ENCODE measurements at regions not wholly inside any gene's neighbourhood (a gene's known extent, or its start where the extent isn't known, plus 50 kb on each side); places are given as distances from the start of the nearest gene placed in this dataset.
A peak's percentile ranks its signal among the peaks of the same experiment; 100 is the strongest.

GRCh38 chr1:172745014-172745413 lies 86.1 kb downstream of the FASLG start:
- H3K27me3 ChIP-seq (ENCODE audit: control insufficient read depth, extremely low read depth, insufficient read depth, low read length): no peaks in the 10 kb centered on the region
- no peak overlapping the region for H3K4me3 ChIP-seq (ENCODE audit: control insufficient read depth in 2 of 3, extremely low read depth in 1 of 3, insufficient read depth in 2 of 3, low read depth in 1 of 3, low read length in 3 of 3)
- H4K20me1 ChIP-seq (ENCODE audit: control insufficient read depth, extremely low read depth, insufficient read depth, low read length): no peaks in the 10 kb centered on the region
- no peak overlapping the region for H3K27ac ChIP-seq (ENCODE audit: control insufficient read depth, insufficient read depth, low read length)
- FAIRE-seq (peak; percentile 96), DNase-seq (ENCODE audit: low read depth, low spot score) (no peak)
- H3K9me3 ChIP-seq (ENCODE audit: control insufficient read depth, low read depth, low read length): no peaks in the 10 kb centered on the region
- no peaks in the 10 kb centered on the region for H3K9me1 ChIP-seq (ENCODE audit: control insufficient read depth, extremely low read depth, insufficient read depth, low read length)
- no peaks in the 10 kb centered on the region for H3K79me2 ChIP-seq (ENCODE audit: control insufficient read depth, insufficient read depth, low read length)
- peak overlapping the region; percentile 24 for H2AFZ ChIP-seq (ENCODE audit: control insufficient read depth, low read length)
- no peak overlapping the region for H3K4me2 ChIP-seq (ENCODE audit: control insufficient read depth, extremely low read depth, insufficient read depth, low read depth, low read length)
- no peak for TF ChIP-seq EZH2 (IDR thresholded peaks at IDR 0.05; ENCODE audit: low read length)
- peak; percentile 70 to 76 (median 76) for TF ChIP-seq CTCF (optimal IDR thresholded peaks at IDR 0.05 in 1 of 3, IDR thresholded peaks at IDR 0.05 in 1 of 3, conservative IDR thresholded peaks at IDR 0.05 in 1 of 3; ENCODE audit: extremely low read depth in 1 of 3, insufficient read depth in 2 of 3, low read length in 3 of 3)
- no peak overlapping the region for H3K9ac ChIP-seq (ENCODE audit: control insufficient read depth, extremely low read depth, insufficient read depth, low read length)
- peaks cover 17% of the 10 kb centered on the region for H3K4me1 ChIP-seq (ENCODE audit: control insufficient read depth, extremely low read depth, insufficient read depth, low read length)
- dilution Hi-C loops (cut with MboI; ENCODE audit: extremely low pct_ligation_motif_present, low sequenced_read_pairs): no loop called here
- no peaks in the 10 kb centered on the region for H3K36me3 ChIP-seq (ENCODE audit: control insufficient read depth in 2 of 2, extremely low read depth in 1 of 2, insufficient read depth in 2 of 2, low read length in 2 of 2)

DNA sequence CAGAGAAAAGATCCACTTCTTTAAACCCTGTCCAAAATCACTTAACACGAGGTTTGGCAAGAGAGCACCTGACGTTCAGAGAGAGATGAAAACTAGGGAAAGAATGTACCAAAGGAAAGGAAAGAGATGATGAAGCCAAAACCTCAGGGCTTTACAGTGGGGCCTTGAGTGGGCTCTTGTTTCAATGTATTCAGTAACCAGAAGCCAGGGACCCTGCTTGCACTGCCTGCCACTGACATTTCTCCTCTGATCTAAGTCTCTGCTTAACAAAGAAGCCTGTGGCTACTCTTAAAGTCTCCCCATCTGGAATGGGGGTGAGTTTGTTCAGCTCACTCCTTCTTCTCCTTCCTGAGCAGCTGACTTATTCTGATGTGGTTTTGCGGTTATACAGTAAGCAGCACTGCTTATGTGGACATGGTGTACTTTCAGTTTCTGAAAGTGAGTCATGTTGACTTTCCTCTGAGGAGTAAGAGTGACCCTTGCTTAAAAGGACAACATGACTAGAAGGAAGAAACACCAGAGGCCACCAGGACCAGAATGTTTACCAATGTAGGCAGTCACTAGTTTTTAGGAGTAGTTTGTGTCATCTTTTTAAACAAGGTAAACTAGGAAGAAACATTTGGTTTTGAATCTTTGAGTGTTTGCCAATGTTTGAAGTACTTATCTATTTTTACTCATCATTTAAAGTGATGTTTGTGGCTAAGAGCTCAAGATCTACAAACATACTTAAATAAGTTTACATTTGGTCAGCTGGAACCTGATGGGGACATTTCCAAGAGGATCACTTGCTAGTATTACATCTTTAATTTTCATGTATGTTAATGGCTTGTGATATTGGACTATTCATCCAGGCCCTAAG lies 87.4 kb downstream of the FASLG start:
- peak overlapping the region; percentile 23 for H2AFZ ChIP-seq (ENCODE audit: control insufficient read depth, low read length)
- H3K9me3 ChIP-seq (ENCODE audit: control insufficient read depth, low read depth, low read length): no peaks in the 10 kb centered on the region
- H3K4me3 ChIP-seq (ENCODE audit: control insufficient read depth in 2 of 3, extremely low read depth in 1 of 3, insufficient read depth in 2 of 3, low read depth in 1 of 3, low read length in 3 of 3): no peak overlapping the region
- peak overlapping the region; percentile 19 for H3K27ac ChIP-seq (ENCODE audit: control insufficient read depth, insufficient read depth, low read length)
- H3K79me2 ChIP-seq (ENCODE audit: control insufficient read depth, insufficient read depth, low read length): no peaks in the 10 kb centered on the region
- H3K4me2 ChIP-seq (ENCODE audit: control insufficient read depth, extremely low read depth, insufficient read depth, low read depth, low read length): peak overlapping the region; percentile 52
- no peaks in the 10 kb centered on the region for H3K27me3 ChIP-seq (ENCODE audit: control insufficient read depth, extremely low read depth, insufficient read depth, low read length)
- H4K20me1 ChIP-seq (ENCODE audit: control insufficient read depth, extremely low read depth, insufficient read depth, low read length): no peaks in the 10 kb centered on the region
- FAIRE-seq (peak; percentile 79), DNase-seq (ENCODE audit: low read depth, low spot score) (peak; percentile 53)
- H3K36me3 ChIP-seq (ENCODE audit: control insufficient read depth in 2 of 2, extremely low read depth in 1 of 2, insufficient read depth in 2 of 2, low read length in 2 of 2): no peaks in the 10 kb centered on the region
- no peak overlapping the region for H3K9ac ChIP-seq (ENCODE audit: control insufficient read depth, extremely low read depth, insufficient read depth, low read length)
- no peaks in the 10 kb centered on the region for H3K9me1 ChIP-seq (ENCODE audit: control insufficient read depth, extremely low read depth, insufficient read depth, low read length)
- TF ChIP-seq EZH2 (IDR thresholded peaks at IDR 0.05; ENCODE audit: low read length) (no peak), CTCF (optimal IDR thresholded peaks at IDR 0.05 in 1 of 3, IDR thresholded peaks at IDR 0.05 in 1 of 3, conservative IDR thresholded peaks at IDR 0.05 in 1 of 3; ENCODE audit: extremely low read depth in 1 of 3, insufficient read depth in 2 of 3, low read length in 3 of 3) (no peak)
- dilution Hi-C loops (cut with MboI; ENCODE audit: extremely low pct_ligation_motif_present, low sequenced_read_pairs): no loop called here
- H3K4me1 ChIP-seq (ENCODE audit: control insufficient read depth, extremely low read depth, insufficient read depth, low read length): peaks cover 17% of the 10 kb centered on the region
